OCI-LY1 (cell line): ENCODE measurements at regions not wholly inside any gene's neighbourhood (a gene's known extent, or its start where the extent isn't known, plus 50 kb on each side); places are given as distances from the start of the nearest gene placed in this dataset.

Experiments used
- EZH2 ChIP-seq: fragments of 200-600 bp; sonication (generic), shearing (Covaris generic); IDR thresholded peaks from 2 replicates; pipeline ENCODE4 v1.8.0; 2017; ENCODE audit warnings: borderline replicate concordance, mixed run types, mild to moderate bottlenecking, antibody characterized with exemption, low read length, moderate library complexity, mixed read lengths
- TF ChIP-seq, protein P1 (sequence below): fragments of 200-600 bp; sonication (generic), shearing (Covaris generic); IDR thresholded peaks from 2 replicates; pipeline ENCODE4 v1.5.1; 2017; ENCODE audit warnings: mild to moderate bottlenecking, antibody characterized with exemption, low read length, moderate library complexity, mixed read lengths

DNA sequence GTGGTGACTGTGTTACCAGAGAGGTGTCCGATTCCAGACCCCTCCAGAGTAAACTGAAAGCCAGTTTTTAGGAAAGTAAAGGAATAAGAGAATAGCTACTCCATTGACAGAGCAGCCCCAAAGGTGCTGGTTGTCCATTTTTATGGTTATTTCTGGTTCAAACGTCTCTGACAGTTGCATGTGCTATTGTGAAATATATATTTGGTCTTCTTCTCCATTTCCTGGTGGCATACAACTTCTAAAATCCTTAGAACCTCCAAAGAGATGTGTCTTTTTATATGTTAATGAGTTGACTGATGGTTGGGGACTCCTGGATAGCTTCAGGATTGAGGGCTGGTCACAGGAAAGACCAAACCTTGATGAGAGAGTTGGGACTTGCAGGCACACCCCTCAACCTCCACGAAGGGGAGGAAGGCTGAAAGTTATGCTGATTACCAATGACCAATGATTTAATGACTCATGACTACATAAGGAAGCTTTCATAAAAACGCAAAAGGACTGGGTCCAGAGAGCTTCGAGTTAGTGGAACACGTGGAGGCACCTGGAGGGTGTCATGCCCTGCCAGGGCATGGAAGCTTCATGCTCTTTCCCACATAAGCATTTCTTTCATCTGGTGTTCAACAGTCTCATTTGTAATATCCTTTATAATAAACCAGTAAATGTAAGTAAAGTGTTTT, 100.7 kb downstream of the SLC16A1 start:
- TF ChIP-seq, protein P1, sequence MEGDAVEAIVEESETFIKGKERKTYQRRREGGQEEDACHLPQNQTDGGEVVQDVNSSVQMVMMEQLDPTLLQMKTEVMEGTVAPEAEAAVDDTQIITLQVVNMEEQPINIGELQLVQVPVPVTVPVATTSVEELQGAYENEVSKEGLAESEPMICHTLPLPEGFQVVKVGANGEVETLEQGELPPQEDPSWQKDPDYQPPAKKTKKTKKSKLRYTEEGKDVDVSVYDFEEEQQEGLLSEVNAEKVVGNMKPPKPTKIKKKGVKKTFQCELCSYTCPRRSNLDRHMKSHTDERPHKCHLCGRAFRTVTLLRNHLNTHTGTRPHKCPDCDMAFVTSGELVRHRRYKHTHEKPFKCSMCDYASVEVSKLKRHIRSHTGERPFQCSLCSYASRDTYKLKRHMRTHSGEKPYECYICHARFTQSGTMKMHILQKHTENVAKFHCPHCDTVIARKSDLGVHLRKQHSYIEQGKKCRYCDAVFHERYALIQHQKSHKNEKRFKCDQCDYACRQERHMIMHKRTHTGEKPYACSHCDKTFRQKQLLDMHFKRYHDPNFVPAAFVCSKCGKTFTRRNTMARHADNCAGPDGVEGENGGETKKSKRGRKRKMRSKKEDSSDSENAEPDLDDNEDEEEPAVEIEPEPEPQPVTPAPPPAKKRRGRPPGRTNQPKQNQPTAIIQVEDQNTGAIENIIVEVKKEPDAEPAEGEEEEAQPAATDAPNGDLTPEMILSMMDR, result no peak
- TF ChIP-seq EZH2, result no peak
